ENCODE measurements at regions not wholly inside any gene's neighbourhood (a gene's known extent, or its start where the extent isn't known, plus 50 kb on each side); places are given as distances from the start of the nearest gene placed in this dataset.
"Not testable (repeated sequence)": the region's sequence is repeated elsewhere in the genome, so short reads cannot be mapped to it uniquely, and the experiment has no call there.

GRCh38 chr12:89289720-89290119, 62.6 kb downstream of the DUSP6 start:
- no peak for DNase-seq (ENCODE audit: low spot score)

DNA sequence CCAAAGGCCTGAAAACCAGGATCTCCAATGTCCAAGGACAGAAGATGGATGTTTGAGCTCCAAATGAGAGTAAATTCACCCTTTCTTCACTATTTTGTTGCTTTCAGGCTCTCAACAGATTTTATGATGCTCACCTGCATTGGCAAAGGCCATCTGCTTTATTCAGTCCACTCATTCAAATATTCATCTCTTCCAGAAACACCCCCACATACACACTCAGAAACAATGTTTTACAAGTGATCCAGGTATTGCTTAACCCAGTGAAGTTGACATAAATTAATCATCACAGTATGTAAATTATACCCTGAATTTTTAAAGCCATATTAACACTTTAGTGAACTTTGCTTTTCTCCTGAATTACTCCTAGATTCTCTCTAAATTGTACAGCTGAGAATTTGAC, 63.3 kb downstream of the DUSP6 start:
- no peak for DNase-seq (ENCODE audit: low spot score)

DNA sequence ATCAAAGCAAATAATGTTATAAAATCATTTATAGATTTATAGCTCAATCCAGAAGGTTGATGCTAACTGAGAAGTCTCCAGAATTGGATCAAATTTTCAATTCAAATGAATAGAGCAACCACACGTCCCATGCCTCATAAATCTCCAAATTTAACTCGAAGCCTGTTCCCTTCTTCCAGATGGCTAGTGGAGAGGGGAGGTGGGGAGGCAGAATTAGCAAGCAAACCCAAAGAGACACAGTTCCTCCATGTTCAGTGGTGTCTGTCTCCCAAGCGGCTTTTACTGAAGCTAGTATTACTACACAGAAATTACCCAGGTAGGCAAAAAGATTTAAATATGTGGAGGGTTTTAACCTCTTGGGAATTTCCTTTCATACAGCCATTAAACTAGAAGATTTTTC, 65.8 kb downstream of the DUSP6 start:
- no peak for DNase-seq (ENCODE audit: low spot score)

DNA sequence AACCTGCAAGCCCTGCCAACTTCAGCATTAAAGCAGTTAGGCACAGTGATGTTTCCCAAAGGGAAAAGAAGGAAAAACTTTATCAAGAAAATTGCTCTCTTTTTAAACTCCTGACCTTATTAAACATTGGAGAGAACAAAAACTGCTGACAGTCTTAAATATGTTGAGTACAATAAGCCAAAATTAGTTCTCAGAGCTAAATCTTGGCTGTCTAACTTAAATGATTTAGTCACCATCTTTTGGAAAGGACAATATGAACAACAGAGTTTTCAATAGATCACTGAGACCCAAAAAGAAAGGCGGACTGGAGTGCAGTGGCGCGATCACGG, 70.8 kb downstream of the DUSP6 start:
- DNase-seq (ENCODE audit: low spot score): no peak

DNA sequence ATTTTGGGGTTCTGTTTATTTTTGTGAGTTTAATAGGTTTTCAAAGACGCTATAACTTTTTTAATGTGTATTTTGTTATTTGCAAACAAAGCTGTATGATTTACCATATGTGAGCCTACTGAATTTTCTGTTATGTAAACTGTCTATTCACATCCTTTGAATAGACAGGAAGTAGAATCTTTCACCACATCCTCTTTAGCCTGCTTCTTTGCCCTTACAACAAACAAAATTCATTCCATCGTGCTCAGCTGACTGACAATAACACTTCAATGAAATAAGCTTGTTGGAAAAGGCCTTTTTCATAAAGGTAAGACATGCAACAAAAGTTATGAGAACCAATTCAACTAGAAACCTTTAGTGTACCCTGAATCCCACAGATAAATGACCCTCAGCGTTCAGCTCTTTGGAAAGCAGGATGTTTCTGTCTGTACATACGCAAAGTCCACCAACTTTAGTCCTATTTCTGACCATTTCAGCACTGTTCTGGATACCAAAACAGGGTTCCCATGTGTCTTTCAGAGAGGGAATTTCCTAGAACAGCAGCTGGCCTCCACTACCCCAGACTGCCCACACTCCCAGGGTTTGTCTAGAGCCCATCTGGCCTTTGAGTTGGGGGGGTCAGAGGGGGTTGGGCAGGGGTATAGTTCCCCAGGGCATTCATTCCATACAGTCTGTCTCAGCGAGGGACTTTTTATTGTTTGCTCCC, 71.3 kb downstream of the DUSP6 start:
- DNase-seq (ENCODE audit: low spot score): no peak

GRCh38 chr12:89279499-89279898, 72.8 kb downstream of the DUSP6 start:
- DNase-seq (ENCODE audit: low spot score): no peak

DNA sequence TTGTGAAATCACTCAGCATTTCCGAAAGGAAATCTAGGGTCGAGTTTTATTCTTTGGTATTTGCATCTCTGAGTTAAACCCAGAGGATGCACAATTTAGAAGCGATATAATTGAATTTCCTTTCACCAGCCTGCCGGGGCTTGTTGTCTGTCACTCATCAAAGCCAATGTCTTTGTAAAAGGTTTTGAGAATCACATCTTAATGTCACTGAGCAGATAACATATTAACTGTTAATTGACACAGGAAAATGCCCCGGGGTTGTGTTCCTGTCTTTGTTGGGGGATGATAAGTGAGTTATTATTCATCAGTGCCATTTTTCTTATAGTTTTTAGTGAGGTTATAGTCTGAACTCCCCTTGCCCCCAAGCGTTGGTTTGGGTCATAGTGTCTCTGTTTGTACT, 73.4 kb downstream of the DUSP6 start:
- DNase-seq (ENCODE audit: low spot score): no peak

GRCh38 chr12:89278169-89278568, 74.1 kb downstream of the DUSP6 start:
- DNase-seq (ENCODE audit: low spot score): no peak

DNA sequence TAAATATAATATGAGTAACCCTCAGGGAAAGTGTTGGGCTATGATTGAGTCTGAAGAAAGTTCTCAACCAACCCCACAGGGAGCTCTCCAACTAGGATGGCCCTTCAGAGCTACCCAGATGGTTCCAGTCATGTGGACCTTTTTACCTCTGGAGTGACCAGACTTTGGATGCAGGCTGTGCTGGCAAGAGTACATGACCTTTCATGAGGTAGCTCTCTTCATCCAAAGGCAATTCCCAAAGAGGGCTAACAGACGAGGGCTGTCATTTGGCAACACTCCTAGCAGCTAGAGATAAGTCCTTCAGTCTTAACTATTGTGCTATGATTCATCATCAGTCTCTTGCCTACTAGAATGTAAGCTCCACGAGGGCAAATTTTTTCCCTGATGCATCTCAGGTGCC, 75.4 kb downstream of the DUSP6 start:
- DNase-seq (ENCODE audit: low spot score): no peak

DNA sequence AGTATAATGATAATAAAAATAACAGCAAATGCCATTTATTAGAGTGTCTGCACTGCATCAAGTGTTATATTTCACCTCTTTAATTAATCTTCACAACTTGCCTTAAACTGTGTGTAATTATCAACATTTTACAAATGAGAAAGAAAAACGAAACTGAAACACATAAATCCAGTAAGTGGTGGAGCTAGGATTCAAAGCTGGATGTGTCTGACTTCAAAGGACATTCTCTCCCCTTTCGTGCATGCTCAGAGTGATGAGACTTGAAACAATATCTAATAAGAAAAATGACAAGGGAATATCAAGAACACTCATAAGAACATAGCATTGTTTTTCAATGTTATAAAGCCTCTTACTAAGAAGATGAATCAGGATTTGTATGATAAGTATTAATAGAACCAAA, 78.8 kb downstream of the DUSP6 start:
- no peak for DNase-seq (ENCODE audit: low spot score)

- no peak for DNase-seq (ENCODE audit: low spot score)
Observed at GRCh38 chr12:89270548-89270947, 81.8 kb downstream of the DUSP6 start.

DNA sequence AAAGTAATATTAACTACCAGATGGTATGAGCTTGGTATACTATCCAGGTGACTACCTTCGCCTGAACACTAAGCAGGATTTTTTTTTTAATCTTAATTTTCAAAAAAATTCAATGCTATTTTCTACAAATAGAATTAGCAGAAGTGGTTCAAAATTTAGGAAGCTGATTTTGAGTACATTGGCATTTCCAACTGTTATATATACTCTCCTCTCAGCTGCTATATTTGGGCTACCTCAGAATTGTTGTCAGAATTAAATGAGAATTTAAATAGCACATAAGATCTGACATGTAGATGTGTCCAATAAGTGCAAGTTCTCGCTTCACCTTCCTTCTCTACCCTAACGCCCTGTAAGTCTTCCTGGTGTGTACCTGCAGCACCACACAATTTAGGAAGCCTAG, 83.1 kb downstream of the DUSP6 start:
- DNase-seq (ENCODE audit: low spot score): no peak

DNA sequence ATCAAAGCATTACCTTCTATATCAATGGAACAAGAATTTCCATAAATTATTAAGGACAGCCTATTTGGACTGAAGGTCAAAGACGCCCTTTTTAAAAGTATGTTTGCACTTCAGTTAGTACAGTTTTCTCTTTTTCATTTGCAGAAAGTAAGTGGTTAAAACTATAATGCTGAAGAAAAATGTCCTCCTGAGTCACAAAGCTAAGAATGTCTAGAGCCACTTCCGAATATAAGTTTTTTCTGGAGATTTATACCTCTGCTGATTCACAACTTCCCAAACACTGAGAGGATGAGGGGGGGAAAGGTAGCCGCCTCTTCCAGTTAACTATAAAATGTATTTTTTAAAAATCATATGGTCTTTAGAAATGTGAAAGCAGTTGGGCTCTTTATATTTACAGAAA, 84.9 kb downstream of the DUSP6 start:
- no peak for DNase-seq (ENCODE audit: low spot score)

DNA sequence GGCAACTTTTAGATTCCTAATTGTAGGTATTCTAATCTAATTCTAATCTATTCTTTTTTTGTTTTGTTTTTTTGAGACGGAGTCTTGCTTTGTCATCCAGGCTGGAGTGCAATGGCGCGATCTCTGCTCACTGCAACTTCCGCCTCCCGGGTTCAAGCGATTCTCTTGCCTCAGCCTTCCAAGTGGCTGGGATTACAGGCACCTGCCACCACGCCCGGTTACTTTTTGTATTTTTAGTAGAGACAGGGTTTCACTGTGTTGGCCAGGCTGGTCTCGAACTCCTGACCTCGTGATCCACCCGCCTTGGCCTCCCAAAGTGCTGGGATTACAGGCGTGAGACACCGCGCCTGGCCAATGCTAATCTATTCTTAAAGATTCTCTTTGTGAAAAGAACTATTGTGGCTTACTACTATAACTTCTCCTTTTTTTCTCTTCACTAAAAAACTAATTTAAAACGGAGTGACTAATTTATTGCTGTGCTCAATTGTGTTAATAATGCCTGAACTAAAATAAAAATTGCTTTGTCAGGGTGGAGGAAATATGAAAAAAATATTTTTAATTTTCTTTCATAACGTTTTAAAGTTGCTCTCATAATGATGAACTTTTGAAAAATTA, 85.6 kb downstream of the DUSP6 start:
- not testable (repeated sequence) for DNase-seq (ENCODE audit: low spot score)

DNA sequence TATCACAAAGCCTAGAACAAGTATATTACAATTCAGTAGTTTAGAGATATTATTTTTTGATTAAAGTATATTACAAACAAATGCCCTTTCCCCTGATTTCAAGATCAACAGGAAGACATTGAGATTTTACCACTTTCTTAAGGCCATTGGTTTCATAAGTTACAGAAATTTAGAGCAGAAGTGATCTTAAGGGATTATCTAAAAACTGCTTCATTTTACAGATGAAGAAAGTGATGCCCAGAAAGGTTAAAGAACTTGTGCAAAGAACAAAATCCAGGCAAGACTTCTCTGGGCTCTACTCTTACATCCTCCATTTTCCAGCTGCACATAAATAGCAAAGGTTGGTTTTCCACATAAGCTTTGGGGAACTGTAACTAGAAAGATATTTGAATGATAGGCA, 87.5 kb downstream of the DUSP6 start:
- no peak for DNase-seq (ENCODE audit: low spot score)

DNA sequence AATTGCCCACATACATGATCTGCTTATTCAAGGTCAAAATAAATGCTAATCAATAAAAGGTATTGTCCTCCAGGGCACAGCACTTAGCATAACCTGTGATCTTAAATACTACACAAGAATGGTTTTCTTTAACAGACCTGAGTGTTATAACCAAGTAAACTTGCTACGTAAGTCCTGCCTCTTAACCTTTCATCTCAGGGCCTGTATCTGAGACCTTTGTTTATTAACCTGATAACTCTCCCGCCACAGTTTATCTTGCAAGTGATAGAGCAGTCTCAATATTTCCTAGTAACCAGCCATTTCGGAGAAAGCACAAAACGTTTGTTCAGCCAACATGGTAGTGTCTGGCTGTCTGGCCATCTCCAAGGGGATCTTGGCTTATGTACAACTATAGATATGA, 88.4 kb downstream of the DUSP6 start:
- no peak for DNase-seq (ENCODE audit: low spot score)

DNA sequence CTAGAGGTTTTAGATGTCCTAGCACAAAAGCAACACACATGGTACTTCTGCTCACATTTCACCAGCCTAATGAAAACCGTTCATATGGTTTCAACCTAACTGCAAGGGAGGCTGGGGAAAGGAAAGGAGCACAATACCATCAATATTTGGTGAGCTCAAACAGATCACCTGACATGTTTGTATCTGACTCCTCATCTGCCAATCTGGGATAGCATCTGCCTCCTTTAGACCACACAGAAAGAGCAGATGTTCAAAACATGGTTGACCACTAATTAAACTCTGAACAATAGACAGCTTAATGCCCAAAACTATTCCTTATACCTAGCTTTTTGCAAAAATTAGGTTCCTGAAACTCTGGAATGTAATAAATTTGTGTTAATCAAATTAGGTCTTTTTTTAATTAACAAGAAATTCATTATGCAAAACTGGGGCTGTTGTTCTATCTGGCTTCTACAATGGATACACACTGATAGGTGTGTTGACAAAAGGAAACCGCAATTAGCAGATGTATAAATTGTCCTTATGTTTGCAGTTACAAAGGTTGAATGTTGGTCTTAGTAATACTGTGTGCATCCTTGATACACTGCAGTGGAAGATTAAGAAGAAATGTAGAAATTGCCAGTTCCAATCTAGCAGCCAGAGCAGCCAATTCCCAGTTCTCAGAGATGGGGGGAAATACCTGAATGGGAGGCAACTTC, 89.3 kb downstream of the DUSP6 start:
- DNase-seq (ENCODE audit: low spot score): no peak

DNA sequence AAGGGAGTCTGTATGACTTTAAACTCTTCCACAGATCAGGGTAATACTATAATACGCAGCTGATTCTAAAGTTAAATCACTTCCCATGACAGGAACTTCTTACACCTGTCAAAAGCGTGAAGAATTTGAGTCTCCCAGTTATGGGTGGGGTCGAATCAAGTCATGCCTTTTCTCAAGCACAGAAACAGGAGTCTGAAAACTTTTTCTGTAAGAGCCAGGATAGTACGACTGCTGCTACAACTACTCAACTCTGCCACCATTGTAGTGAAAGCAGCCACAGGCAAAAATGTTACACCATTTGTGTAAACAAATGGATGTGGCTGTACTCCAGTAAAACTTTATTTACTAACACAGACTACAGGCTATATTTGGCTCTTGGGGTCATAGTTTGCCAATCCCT, 90.3 kb downstream of the DUSP6 start:
- no peak for DNase-seq (ENCODE audit: low spot score)

GRCh38 chr12:89260841-89261637, 91.3 kb downstream of the DUSP6 start:
- no peak for DNase-seq (ENCODE audit: low spot score)

DNA sequence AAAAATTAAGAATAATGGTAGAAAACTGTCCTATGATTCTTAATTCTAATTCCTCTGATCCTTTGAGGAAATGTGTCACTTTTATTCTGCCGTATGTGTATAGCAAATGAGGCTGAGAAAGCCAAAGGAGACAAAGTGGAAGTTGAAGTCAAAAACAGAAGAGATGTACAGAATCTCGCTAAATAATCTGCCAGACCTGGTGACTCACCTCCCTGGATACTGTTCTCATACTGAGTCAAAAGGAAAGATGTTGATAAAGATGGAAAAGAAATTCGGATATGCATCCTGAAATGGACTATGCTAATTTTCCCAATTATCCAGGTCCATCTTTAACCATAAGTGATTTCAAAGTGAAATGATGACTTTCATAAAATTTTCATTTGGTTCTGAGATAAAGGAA, 92.5 kb downstream of the DUSP6 start:
- DNase-seq (ENCODE audit: low spot score): no peak

DNA sequence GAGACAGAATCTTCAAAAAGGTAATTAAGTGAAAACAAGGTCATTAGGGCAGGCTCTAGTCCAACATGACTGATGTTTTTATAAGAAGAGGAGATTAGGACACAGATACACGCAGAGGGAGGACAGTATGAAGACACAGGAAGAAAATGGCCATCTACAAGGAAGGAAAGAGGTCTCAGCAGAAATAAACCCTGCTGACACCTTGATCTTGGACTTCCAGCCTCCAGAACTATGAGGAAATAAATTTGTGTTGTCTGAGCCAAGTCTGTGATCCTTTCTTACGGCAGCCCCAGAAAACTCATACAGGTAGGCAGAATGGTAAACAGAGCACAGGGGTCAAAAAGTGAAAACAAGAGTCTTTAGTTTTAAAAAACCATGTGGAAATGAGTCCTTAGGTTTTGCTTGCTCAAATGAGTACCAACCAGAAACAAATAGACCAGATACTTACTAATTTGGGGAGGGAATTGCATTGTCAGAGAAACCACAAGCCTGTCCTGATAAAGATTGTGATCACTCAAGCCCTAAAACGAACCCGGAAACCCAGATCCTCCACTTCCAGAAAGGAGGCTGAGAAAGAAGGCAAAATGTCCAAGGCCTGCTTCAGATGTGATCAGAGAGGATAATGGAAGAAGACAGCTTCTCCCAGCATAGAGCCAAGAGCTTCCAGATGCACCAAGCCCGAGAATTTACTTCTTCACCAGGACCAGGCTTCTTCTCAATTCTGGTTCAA, 93.9 kb downstream of the DUSP6 start:
- DNase-seq (ENCODE audit: low spot score): no peak

- no peak for DNase-seq (ENCODE audit: low spot score)
Observed at GRCh38 chr12:89257340-89257739, 95.0 kb downstream of the DUSP6 start.

Data from hematopoietic multipotent progenitor cell treated with erythropoietin and hydrocortisone succinate and interleukin-3 and kit ligand, for 17 days (in vitro differentiated cells).